HG03378 (cell line): ENCODE measurements at regions not wholly inside any gene's neighbourhood (a gene's known extent, or its start where the extent isn't known, plus 50 kb on each side); places are given as distances from the start of the nearest gene placed in this dataset.

Source experiments
- ATAC-seq: cut with Tn5 transposase; IDR thresholded peaks from one replicate; pipeline ENCODE4 v1.9.1; 2021; ENCODE audit warnings: mild to moderate bottlenecking, moderate library complexity; ENCODE audit not compliant: unreplicated experiment

DNA sequence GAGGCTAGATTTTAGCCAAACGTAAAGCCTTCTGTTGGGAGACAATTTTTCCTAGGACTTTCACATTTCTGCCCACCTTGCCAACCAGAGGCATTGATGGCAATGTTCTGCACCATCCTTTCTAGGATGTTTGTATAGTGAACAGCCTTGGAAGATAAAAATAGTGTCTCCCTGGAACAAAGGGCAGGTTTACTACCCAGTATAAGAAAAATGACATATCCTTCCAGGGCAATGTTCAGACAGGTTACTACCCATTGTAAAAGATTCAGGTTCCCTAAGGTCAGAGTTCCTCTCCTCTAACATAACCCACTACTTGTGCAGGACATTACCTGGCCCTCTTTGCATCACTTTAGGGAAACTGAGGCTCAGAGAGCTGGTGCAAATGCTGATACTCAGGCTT, 248.2 kb upstream of the VEPH1 start:
- no peak for ATAC-seq

DNA sequence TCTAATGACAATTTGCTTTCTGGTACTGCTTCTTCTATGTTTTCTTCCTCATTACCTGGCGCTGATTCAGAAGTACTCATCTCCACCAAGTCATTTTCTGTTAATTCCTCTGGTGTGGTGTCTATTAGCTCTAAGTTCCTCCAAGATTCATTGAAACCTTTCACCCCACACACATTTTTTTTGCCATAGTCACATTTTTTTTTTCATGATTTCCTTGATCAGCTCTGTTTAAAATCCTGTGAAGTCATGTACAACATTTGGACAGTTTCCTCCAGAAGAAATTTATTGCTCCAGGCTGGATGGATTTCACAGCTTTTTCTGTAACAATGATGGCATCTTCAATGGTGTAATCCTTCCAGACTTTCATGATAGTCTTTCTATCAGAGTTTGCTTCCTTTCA, 243.2 kb upstream of the VEPH1 start:
- no peak for ATAC-seq

DNA sequence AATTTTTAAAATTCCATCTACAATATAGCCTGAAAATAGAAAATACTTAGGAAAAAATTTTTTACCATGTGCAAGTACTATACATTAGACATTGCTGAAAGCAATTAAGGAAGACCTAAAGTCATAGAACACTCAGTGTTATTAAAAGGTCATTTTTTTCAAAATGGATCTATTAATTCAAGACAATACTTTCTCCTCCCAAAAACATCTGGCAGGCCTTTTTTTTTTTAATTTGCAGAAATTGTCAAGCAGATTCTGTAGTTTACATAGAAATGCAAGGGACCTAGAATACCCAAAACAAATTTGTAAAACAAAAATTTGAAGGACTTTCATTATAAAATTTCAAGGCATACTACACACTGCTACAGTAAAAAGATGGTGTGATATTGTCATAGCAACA, 238.4 kb upstream of the VEPH1 start:
- ATAC-seq = no peak

DNA sequence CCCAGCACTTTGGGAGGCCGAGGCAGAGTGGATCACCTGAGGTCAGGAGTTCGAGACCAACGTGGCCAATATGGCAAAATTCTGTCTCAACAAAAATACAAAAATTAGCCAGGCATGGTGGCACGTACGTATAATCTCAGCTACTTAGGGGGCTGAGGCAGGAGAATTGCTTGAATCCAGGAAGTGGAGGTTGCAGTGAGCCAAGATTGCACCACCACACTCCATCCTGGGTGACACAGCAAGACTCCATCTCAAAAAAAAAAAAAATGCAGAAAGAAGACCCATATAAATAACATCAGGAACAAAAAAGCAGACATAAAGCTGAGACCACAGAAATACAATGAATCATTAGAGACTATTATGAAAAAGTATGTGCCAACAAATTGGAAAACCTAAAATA, 235.2 kb upstream of the VEPH1 start:
- no peak for ATAC-seq

DNA sequence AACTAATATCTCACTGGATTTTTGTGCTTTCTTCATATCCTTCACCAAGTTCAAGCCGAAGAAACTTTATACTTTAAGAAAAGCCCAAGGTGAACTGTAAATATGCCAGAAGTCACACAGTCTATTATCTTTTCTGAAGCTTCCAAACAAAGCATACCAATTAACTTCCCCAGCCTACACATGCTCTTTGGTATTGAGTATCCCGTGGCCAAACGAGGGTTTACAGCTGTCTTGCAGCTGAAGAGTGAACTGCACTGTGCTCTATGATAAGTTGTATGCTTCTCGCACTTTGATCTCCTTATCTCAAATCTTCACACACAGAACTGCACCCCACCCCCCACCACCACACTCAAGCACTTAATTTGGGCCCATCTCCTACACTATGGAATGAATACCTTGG, 215.6 kb upstream of the VEPH1 start:
- ATAC-seq = no peak

DNA sequence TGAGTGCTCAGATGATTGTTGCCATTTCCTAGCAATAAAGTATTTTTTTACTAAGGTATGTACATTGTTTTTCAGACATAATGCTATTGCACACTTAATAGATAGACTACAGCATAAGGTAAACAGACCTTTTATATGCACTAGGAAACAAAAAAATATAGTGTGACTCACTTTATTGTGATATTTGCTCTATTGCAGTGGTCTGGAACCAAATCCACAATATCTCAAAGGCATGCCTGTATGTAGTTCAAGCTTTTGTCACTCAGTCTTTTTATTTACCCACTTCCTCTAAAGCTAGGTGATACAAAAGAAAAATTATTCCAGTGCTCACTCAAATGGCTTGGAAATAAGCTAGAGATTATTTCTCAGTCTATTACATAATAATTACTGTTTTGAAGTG, 209.9 kb upstream of the VEPH1 start:
- ATAC-seq = no peak

DNA sequence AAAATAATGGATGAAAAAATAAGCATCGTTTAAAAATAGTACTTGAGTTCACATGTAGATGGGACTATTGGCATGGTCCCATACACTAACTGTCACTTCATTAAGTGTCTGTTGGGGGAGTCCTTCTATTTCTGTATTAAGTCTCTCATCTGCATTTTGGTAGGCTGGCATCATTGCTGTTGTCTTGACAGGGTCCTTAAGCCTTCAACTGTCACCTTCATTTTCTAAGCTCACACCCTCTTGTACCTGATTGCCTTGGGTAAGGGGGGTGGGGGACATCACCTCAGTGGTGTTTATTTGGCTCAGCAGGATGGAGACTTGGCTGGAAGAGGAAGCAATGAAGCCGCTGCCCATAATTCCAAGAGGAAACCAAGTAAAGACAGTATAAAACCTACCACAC, 202.0 kb upstream of the VEPH1 start:
- no peak for ATAC-seq

DNA sequence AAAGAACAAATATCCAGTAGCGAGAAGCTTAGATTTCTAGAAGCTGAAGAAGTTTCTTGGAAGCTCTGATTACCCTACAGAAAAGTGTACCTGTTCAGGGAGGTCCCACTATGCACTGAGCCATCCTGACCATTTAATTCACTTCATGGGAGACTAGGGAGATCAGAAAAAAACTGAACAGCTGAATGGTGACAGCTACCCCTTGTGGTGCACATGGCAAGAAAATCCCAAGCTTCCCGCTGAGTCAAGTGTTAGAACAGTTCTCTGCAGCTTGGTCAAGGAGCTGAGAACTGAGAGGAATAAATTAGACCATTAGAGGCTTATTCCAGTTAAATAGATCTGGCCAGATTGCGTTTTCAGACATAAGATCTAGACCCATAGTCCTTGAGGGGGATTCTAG, 197.2 kb upstream of the VEPH1 start:
- ATAC-seq = no peak

DNA sequence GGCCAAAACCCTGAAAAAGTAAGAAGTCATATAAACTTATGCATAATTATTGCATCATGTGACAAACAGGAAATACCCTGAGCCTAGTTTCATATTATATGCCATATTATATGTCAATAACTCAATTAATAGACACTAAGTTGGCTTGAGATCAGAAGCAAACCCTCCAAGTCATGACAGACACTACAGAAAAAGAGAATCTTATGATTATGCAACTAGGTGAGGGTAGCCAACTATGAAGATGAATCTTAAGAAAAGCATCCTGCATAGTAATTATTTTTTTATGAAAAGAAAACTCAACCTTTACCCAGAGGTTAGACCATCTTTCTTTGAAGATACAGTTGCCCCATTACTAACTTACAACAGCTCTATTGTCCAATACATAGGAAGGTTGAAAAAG, 192.4 kb upstream of the VEPH1 start:
- no peak for ATAC-seq

DNA sequence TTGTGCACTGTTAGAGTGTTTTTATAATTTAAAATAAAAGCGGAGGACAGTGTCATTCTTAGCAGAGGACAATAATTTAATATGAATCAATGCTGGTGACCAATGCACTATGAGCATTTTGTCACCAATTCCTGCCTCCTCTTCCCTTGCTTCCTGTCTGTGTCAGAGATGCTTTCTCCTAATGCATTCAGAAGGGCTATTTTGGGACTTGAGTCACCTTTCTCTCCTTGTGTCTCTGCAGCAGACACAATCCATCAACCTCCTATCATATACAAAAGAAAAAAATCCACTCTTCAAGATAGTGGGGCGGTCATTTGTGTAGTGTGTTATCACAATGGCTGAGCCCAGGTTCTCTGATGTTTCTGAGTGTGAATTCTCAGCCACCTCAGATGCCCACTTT, 191.9 kb upstream of the VEPH1 start:
- no peak for ATAC-seq

DNA sequence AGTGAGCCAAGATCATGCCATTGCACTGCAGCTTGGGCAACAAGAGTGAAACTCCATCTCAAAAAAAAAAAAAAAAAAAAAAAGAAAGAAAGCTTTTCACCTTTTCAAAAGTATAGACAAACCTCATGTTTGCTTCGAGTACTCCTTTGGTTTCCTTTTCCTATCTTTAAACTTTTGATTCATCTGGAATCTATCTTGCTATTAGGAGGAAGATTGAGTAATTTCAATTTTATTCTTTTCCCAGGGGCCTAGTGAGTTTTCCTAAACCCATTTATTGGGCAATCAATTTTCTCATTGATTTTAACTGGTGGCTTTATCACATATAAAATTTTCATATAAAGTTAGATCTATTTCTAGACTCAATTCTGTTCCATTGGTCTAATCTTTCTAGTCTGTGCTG, 190.5 kb upstream of the VEPH1 start:
- ATAC-seq = no peak

DNA sequence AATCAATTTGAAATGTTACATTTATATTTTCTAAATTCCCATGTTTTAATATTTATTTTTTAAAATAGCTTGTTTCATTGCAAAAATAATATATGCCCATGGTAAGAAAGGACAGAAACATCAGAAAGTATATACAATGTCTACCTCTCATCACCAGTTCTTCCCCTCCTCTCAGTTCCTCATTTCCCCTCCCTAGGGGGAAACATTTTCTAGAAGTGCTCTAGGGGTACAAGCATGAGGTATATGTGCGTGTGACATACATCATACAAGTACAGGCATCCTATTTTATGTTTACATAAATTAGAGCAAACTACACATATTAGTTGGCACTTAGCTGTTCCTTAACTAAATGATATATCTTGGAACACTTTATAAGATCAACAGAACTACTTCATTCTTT, 189.3 kb upstream of the VEPH1 start:
- peak; percentile 82 for ATAC-seq

DNA sequence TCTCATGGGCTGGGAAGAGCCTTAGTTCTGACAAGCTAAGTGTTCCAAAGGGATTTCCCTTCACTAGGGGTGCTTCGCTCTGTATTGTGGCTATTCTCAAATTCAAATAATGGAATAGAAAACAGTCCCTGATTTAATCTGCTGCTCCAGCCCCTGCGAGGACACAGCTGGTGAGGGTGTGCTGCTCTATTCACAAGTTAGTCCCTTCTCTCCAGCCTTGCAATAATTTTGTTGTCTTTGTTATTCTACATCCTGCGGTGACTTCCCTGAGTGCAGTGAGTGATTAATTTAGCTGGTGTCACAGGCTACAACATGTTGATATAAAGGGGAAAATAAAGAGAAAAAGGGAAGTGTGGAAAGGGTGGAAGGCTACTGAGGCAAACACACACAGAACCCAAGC, 180.5 kb upstream of the VEPH1 start:
- no peak for ATAC-seq

DNA sequence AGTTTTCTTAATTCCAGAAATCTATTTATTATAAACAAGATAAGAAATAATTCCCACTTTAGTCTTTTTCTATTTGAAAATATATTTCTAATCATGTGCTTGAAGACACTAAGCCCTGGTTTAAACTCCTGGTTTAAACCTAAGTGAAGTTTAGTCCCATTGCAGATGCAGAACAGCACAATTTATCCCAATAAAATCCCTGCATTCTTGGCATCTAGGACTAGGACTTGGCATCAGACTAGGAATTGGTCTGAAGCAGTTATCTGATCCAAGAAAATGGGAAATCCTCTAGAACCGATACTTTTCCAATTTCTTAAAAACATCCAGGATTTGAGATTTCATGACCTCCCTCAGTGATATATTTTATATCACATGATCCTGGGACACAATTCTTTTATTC, 168.8 kb upstream of the VEPH1 start:
- no peak for ATAC-seq

DNA sequence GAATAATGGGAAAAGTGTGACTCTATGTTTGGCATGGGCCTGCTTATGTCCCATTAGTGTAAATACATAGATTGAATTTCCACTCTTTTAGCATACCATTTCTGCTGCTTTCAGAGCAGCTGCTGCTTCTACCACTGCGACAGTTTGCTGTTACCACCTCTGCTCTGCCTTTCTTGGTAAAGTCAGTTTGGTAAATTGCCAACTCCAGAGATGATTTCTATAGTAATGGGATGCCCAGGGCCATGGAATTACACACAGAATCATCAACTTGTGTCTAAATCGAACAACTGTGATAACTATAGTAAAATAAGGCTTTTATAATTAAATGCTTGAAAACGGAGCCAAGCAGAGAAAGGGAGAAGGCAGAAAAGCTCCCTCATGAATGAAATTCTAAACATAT, 168.4 kb upstream of the VEPH1 start:
- ATAC-seq = no peak

DNA sequence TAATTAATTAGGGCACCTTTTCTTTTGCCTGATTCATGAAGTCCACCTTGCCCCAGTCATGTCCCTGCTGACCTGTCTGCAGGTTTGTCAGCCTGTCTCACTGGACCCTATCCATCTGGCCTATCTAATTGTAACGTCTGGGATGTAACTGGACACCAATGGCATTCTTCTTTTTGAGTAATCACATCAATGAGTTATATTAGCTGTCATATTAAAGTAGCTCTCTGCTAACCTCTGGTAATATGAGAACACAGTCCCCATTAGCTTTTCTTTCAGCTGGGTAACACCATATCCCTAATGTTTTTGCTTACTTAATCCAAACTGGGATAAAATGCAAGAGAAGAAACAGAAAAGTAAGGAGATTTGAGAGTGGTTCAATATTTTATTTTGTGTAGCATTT, 166.2 kb upstream of the VEPH1 start:
- ATAC-seq = no peak

DNA sequence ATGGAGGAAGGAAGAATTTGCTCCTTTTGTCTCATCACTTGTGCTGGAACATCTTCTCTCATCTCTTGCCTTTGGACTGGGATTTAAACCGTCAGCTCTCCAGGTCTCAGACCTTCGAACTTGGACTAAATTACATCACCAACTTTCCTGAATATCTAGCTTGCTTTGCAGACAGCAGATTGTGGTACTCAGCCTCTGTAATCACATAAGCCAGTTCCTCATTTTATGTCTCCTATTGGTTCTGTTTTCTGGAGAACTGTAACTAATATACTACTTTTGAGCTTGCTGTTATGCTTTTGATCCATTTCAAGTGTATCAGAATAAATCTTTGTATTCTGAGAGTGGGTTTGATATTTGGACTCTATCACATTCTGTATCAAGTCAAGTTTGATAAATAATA, 164.3 kb upstream of the VEPH1 start:
- ATAC-seq = no peak

DNA sequence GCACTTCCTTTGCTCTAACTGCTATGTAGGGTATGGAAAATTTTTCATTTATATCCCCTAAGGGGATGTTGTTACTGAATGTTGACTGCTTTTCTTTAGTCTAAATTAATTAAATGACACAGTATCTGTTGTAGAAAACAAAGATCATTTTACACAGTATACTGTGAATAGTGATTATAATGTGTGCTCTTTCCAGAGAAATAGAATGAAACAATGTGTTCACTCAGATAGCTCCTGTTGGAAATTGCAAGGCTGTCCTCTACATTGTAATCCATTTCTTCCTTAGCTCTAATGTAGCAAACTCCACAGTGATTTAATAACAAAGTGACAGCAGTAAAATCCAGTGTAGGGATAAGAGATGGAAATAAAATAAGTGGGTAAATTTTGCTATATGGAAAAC, 159.0 kb upstream of the VEPH1 start:
- no peak for ATAC-seq

DNA sequence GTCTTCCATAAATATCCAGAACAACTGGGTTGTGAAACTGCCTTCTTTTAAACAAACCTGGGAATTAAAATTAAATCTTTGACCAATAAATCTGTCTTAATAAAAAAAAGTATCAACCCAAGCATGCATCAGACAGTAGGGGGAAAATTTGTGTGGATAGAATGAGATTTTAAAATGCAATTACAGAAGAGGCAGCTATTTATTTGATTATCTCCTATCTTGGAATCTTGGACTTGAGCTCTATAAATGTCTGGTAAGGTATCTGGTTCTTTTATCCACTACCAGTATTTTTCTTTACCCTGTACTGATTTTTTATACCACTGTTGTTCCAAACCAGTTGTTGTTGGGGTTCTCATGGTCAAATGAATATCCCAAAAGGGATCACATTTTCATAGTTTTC, 157.6 kb upstream of the VEPH1 start:
- no peak for ATAC-seq

DNA sequence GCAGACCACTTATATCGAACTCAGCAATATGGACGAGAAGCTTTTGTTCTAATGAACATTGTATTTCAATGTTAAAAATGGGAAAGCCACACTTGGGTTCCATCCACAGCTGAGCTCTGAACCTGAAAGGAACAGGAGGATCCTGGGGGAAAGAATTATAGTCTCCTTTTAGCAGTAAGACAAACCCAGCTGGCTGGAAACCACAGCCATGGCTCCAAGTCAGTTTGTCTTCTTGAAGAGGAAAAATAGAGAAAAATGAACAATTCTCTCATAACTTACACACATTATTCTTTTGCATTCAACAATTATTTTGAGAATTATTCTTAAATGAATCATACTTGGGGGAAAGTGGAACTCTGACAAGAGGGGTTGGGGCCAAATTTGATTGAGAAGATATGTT, 149.2 kb upstream of the VEPH1 start:
- no peak for ATAC-seq

DNA sequence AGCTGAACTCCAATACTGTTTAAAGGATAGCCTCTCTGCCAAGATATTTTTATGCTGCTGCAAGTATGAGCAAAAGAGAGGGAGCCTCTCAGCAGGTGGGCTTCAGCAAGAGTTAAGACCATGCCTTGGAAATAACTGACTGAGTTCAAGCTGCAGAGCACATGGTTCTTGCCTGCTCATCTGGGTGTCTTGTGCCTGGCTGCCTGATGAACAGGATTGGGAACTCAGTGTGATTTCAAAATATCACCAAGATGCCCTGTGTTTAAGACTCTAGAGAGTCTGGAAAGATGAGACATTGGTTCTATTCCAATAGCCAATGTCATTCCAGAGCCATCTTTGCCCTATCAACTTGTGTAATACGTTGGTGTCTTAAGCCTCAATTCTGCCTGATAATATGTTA, 147.5 kb upstream of the VEPH1 start:
- ATAC-seq = no peak

DNA sequence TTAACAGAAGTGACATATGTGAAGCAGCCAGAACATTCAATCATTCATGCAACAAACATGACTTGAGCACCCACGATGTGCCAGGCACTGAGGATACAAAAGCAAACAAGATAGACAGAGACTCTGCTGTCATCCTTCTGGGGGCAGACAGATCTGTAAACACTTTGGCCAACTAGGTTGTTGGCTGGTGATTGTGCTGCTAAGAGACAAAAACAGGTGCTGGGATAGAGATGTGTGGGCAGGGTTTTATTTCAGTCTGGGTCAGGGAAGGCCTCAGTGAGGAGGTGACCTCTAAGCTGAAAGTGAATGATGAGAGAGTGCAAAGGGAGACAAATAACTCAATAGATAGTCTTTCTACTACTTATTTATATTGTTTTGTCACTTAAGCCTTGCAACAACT, 147.0 kb upstream of the VEPH1 start:
- ATAC-seq = no peak

DNA sequence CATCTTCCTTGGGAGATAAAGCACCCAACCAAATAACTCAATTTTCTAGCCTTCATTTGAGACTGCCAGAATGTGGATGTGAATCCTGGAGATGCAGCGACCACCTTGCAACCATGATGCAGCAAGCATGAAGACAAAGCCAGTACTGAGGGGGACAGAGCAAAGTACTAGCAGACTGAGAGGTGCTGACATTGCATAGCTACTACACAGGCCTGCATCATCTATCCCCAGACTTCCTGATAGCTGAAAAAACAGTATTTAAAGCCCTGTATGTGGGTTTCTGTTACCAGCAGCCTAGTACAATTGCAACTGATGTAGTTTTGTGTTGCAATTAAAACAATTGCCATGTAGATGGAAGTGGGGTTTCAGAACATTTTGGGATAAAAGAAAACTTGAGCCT, 146.3 kb upstream of the VEPH1 start:
- ATAC-seq = no peak

DNA sequence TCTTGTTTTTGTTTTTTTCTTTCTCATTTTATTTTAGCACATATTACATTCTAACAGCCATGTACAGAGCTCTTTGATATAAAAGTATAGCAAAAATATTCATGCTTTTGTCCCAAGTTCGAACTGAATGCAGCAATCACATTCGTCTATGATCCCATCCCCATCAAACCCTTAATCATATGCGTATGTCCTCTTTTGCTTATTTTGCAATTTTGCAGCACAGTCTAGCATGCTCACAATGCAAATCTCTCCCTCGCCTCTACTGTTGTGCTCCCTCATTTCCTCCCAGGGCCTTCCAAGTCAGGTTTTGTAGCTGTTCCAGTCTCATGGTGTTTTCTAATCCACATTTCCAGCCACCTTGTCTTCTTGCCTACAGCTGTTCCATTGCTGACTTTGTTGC, 144.6 kb upstream of the VEPH1 start:
- no peak for ATAC-seq
